Endothelial cell of umbilical vein (primary cell): ENCODE measurements at regions not wholly inside any gene's neighbourhood (a gene's known extent, or its start where the extent isn't known, plus 50 kb on each side); places are given as distances from the start of the nearest gene placed in this dataset.

Experiments used
- BruUV-seq: library from RNA; stranded (reverse); fragments of 400-500 nt; replicated peaks from 2 replicates; lab custom pipeline; 2021; lab: Mats Ljungman, UMichigan
- CTCF ChIA-PET: fragments of 300-600, 350-600 bp; sonication (Branson Sonifier 250); formaldehyde crosslinking; loops from one replicate; lab custom pipeline; 2021; ENCODE audit warnings: antibody characterized with exemption, inconsistent platforms; lab: Charles Lee
- POLR2A ChIA-PET: fragments of 300-600, 350-600 bp; sonication (Branson Sonifier 250); formaldehyde crosslinking; loops from one replicate; lab custom pipeline; 2021; ENCODE audit warnings: antibody characterized with exemption, inconsistent platforms; lab: Charles Lee
- DNase-seq: peaks from one replicate; pipeline ENCODE4 v3.0.0-alpha.2; 2011; ENCODE audit warnings: low read depth, low spot score
- FAIRE-seq: peaks from 2 replicates; lab custom pipeline; 2011; peaks lifted over from hg19 to GRCh38; lab: Jason Lieb, UNC
- H2AFZ ChIP-seq: 2 replicates; pipeline ENCODE4 v1.6.0; 2012; ENCODE audit warnings: low read depth, low read length, control low read depth, inconsistent platforms
- H3K27ac ChIP-seq: 2 replicates; pipeline ENCODE4 v1.5.1; 2011; ENCODE audit warnings: low read depth, mild to moderate bottlenecking, control low read depth, low read length, moderate library complexity; ENCODE audit not compliant: insufficient read depth
- H3K27me3 ChIP-seq, 2 experiments: 2 replicates each; pipeline versions ENCODE4 v1.6.0 to v1.6.1; 2011; ENCODE audit warnings: low read length in 2 of 2, mixed read lengths in 1 of 2; ENCODE audit not compliant: control insufficient read depth in 2 of 2, insufficient read depth in 2 of 2
- H3K36me3 ChIP-seq, 2 experiments: 2 replicates in 1 of 2; 3 replicates in 1 of 2; pipeline ENCODE4 v1.5.1; 2011; ENCODE audit warnings: low read length in 2 of 2, mild to moderate bottlenecking in 1 of 2, moderate library complexity in 1 of 2; ENCODE audit not compliant: control insufficient read depth in 2 of 2, insufficient read depth in 2 of 2; ENCODE audit errors: extremely low read depth in 1 of 2
- H3K4me1 ChIP-seq: 3 replicates; pipeline ENCODE4 v1.5.1; 2011; ENCODE audit warnings: mild to moderate bottlenecking, low read length; ENCODE audit not compliant: control insufficient read depth, insufficient read depth; ENCODE audit errors: extremely low read depth
- H3K4me2 ChIP-seq: 2 replicates; pipeline ENCODE4 v1.6.1; 2011; ENCODE audit warnings: low read length, control low read depth, mixed read lengths; ENCODE audit not compliant: insufficient read depth
- H3K4me3 ChIP-seq, 3 experiments: fragments of 200-600 bp in 1 of 3; sonication (generic), shearing (Covaris generic) in 1 of 3; replicated peaks in 1 of 3; 2 replicates each; pipeline ENCODE4 v1.5.1; 2011 to 2016; ENCODE audit warnings: control low read depth in 3 of 3, low read length in 3 of 3, mild to moderate bottlenecking in 2 of 3, inconsistent platforms in 1 of 3, low read depth in 1 of 3, moderate library complexity in 1 of 3; ENCODE audit not compliant: insufficient read depth in 1 of 3
- H3K79me2 ChIP-seq: 2 replicates; pipeline ENCODE4 v1.6.0; 2012; ENCODE audit warnings: low read length, inconsistent platforms; ENCODE audit not compliant: control insufficient read depth, insufficient read depth
- H3K9ac ChIP-seq: replicated peaks from 2 replicates; pipeline ENCODE3; 2011; ENCODE audit warnings: low read length, control low read depth; ENCODE audit not compliant: insufficient read depth; ENCODE audit errors: extremely low read depth
- H3K9me1 ChIP-seq: replicated peaks from 3 replicates; pipeline ENCODE4 v1.6.0; 2011; ENCODE audit warnings: mild to moderate bottlenecking, low read length; ENCODE audit not compliant: control insufficient read depth, insufficient read depth; ENCODE audit errors: extremely low read depth
- H3K9me3 ChIP-seq: replicated peaks from 2 replicates; pipeline ENCODE4 v1.5.1; 2012; ENCODE audit warnings: low read length, inconsistent platforms; ENCODE audit not compliant: control insufficient read depth, insufficient read depth
- H4K20me1 ChIP-seq: replicated peaks from 2 replicates; pipeline ENCODE3; 2011; ENCODE audit warnings: mild to moderate bottlenecking, low read length; ENCODE audit not compliant: control insufficient read depth, insufficient read depth; ENCODE audit errors: extremely low read depth
- FOS ChIP-seq: IDR thresholded peaks from 2 replicates; pipeline ENCODE4 v1.6.1; 2011; ENCODE audit warnings: mild to moderate bottlenecking, low read length, moderate library complexity, borderline replicate concordance; ENCODE audit not compliant: insufficient read depth
- GATA2 ChIP-seq: IDR thresholded peaks from 2 replicates; pipeline ENCODE4 v1.7.0; 2011; ENCODE audit warnings: low read depth, mild to moderate bottlenecking, moderate library complexity, mixed read lengths, low read length; ENCODE audit not compliant: insufficient read length, insufficient read depth
- POLR2A ChIP-seq: IDR thresholded peaks from 2 replicates; pipeline ENCODE4 v1.6.1; 2012; ENCODE audit warnings: low read depth, mild to moderate bottlenecking, control low read depth, low read length
- POLR2AphosphoS5 ChIP-seq: IDR thresholded peaks from 2 replicates; pipeline ENCODE4 v1.6.1; 2012; ENCODE audit warnings: low read depth, mild to moderate bottlenecking, control low read depth, low read length, moderate library complexity; ENCODE audit not compliant: insufficient read depth
- dilution Hi-C: fragments of 300-500 bp; cut with MboI; formaldehyde crosslinking; loops from one replicate; pipeline ENCODE4 v1.15.0; 2019; ENCODE audit warnings: low sequenced_read_pairs; ENCODE audit not compliant: extremely low pct_ligation_motif_present
- intact Hi-C: fragments of 100-400 bp; cut with micrococcal nuclease; formaldehyde crosslinking; loops from one replicate; pipeline ENCODE4 v1.10.0; 2022
- TF ChIP-seq, protein P1 (sequence below): IDR thresholded peaks from 2 replicates; pipeline ENCODE4 v1.6.1; 2011; ENCODE audit not compliant: insufficient read depth, insufficient read length
- TF ChIP-seq, protein P2 (sequence below), 2 donors: IDR thresholded peaks; 1 replicate in 1 of 2; 2 replicates in 1 of 2; pipeline ENCODE4 v1.5.1; 2011; ENCODE audit warnings: low read length in 2 of 2, mild to moderate bottlenecking in 2 of 2, moderate library complexity in 2 of 2, control low read depth in 1 of 2, inconsistent platforms in 1 of 2, low read depth in 1 of 2; ENCODE audit not compliant: insufficient read depth in 1 of 2; ENCODE audit errors: extremely low read depth in 1 of 2

DNA sequence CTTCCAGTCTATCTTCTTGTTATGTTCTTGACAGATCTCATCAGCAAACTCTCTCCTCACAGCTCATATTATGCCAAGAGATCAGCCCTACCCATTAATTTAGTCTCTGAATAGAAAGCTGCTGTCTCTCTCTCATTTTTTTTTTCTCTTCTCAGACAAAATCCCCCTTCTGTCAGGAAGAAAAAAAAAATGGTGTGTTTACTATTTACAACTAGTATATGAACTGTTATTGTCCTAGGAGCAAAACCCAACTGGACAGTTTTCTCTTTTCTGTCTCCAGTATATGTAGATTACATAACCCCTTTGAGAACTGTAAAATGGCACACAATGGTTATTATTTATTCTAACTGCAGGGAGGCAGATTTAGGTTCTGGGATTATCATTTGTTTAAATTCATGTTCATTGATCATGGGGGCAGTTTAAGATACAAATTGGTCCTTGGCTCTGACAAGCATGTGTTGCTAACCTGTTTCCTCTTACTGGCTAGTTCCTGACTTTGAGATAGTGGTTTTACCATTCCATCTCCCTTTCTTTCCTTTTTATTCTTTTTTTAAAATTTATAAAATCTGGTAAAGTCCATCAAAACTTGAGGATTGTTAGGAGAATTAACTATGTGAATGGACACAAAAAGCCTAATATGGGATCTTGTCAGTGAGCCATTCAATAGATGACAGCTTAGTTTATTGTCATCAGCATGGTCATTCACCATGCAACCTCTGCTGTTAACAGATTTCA, 210.0 kb upstream of the PAPPA start:
- FAIRE-seq, result no peak

More for the DNA sequence above, 210.0 kb upstream of the PAPPA start:
- Histone ChIP-seq H3K9me3 (peaks cover 3% of the 10 kb centered on the region), H4K20me1 (no peaks in the 10 kb centered on the region), H2AFZ (no peak overlapping the region), H3K4me1 (no peaks in the 10 kb centered on the region), H3K4me3 (no peak overlapping the region), H3K27me3 (no peaks in the 10 kb centered on the region), H3K9me1 (no peaks in the 10 kb centered on the region), H3K27ac (no peak overlapping the region), H3K36me3 (no peaks in the 10 kb centered on the region), H3K9ac (no peak overlapping the region), H3K79me2 (no peaks in the 10 kb centered on the region), H3K4me2 (no peak overlapping the region)
- no peak for DNase-seq
- dilution Hi-C loops, result no loop called here
- ChIA-PET CTCF (no interaction called here), POLR2A (no interaction called here)
- TF ChIP-seq, protein P1, sequence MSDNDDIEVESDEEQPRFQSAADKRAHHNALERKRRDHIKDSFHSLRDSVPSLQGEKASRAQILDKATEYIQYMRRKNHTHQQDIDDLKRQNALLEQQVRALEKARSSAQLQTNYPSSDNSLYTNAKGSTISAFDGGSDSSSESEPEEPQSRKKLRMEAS, result no peak
- no peak for TF ChIP-seq POLR2A
- TF ChIP-seq GATA2, result no peak
- no peak for TF ChIP-seq POLR2AphosphoS5
- TF ChIP-seq, protein P2, sequence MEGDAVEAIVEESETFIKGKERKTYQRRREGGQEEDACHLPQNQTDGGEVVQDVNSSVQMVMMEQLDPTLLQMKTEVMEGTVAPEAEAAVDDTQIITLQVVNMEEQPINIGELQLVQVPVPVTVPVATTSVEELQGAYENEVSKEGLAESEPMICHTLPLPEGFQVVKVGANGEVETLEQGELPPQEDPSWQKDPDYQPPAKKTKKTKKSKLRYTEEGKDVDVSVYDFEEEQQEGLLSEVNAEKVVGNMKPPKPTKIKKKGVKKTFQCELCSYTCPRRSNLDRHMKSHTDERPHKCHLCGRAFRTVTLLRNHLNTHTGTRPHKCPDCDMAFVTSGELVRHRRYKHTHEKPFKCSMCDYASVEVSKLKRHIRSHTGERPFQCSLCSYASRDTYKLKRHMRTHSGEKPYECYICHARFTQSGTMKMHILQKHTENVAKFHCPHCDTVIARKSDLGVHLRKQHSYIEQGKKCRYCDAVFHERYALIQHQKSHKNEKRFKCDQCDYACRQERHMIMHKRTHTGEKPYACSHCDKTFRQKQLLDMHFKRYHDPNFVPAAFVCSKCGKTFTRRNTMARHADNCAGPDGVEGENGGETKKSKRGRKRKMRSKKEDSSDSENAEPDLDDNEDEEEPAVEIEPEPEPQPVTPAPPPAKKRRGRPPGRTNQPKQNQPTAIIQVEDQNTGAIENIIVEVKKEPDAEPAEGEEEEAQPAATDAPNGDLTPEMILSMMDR (IDR thresholded peaks at IDR 0.05; ENCODE audit: extremely low read depth in 1 of 2, insufficient read depth in 1 of 2, low read depth in 1 of 2, low read length in 2 of 2), result no peak
- TF ChIP-seq FOS, result no peak
- BruUV-seq, result no TSS peak
- intact Hi-C loops, result no loop called here
